Trophoblast cell (in vitro differentiated cells and primary cell): ENCODE measurements at regions not wholly inside any gene's neighbourhood (a gene's known extent, or its start where the extent isn't known, plus 50 kb on each side); places are given as distances from the start of the nearest gene placed in this dataset.

Source experiments
- DNase-seq, 2 donors: peaks; one replicate each; pipeline ENCODE4 v3.0.0-alpha.2; 2016
- H2AFZ ChIP-seq: 2 replicates; pipeline ENCODE4 v1.6.1; 2013; ENCODE audit warnings: low read length, moderate library complexity, mild to moderate bottlenecking; ENCODE audit not compliant: insufficient read depth, poor library complexity
- H2AK5ac ChIP-seq: 2 replicates; pipeline ENCODE4 v1.6.1; 2013; ENCODE audit warnings: mild to moderate bottlenecking, low read length
- H2BK120ac ChIP-seq: 2 replicates; pipeline ENCODE4 v1.6.1; 2013; ENCODE audit warnings: low read length, mild to moderate bottlenecking, moderate library complexity; ENCODE audit not compliant: insufficient read depth, poor library complexity
- H2BK12ac ChIP-seq: 2 replicates; pipeline ENCODE4 v1.6.1; 2013; ENCODE audit warnings: mild to moderate bottlenecking, low read length, moderate library complexity
- H2BK5ac ChIP-seq: 2 replicates; pipeline ENCODE4 v1.6.1; 2013; ENCODE audit warnings: low read length, low read depth, moderate library complexity, mild to moderate bottlenecking; ENCODE audit not compliant: poor library complexity
- H3K14ac ChIP-seq: 2 replicates; pipeline ENCODE4 v1.6.1; 2013; ENCODE audit warnings: mild to moderate bottlenecking, low read length
- H3K18ac ChIP-seq: 2 replicates; pipeline ENCODE4 v1.6.1; 2013; ENCODE audit warnings: mild to moderate bottlenecking, low read length
- H3K23ac ChIP-seq: 2 replicates; pipeline ENCODE4 v1.6.1; 2013; ENCODE audit warnings: low read length
- H3K27ac ChIP-seq: 2 replicates; pipeline ENCODE4 v1.5.1; 2013; ENCODE audit warnings: low read depth, mild to moderate bottlenecking, inconsistent platforms, low read length, moderate library complexity
- H3K27me3 ChIP-seq: 2 replicates; pipeline ENCODE4 v1.6.1; 2013; ENCODE audit warnings: inconsistent platforms, mild to moderate bottlenecking, low read length, moderate library complexity; ENCODE audit not compliant: insufficient read depth
- H3K36me3 ChIP-seq, 2 experiments: 1 replicate in 1 of 2; 2 replicates in 1 of 2; pipeline ENCODE4 v1.6.1; 2013; ENCODE audit warnings: low read length in 2 of 2, mild to moderate bottlenecking in 2 of 2, moderate library complexity in 1 of 2; ENCODE audit not compliant: insufficient read depth in 2 of 2, control insufficient read depth in 1 of 2
- H3K4ac ChIP-seq: 2 replicates; pipeline ENCODE4 v1.6.1; 2013; ENCODE audit warnings: low read depth, mild to moderate bottlenecking, low read length, moderate library complexity
- H3K4me1 ChIP-seq, 2 experiments: 1 replicate in 1 of 2; 2 replicates in 1 of 2; pipeline ENCODE4 v1.6.1; 2013; ENCODE audit warnings: low read length in 2 of 2, mild to moderate bottlenecking in 2 of 2, moderate library complexity in 1 of 2; ENCODE audit not compliant: insufficient read depth in 2 of 2, control insufficient read depth in 1 of 2
- H3K4me2 ChIP-seq: 2 replicates; pipeline ENCODE4 v1.6.1; 2013; ENCODE audit warnings: inconsistent platforms, mild to moderate bottlenecking, low read length, moderate library complexity
- H3K4me3 ChIP-seq: 2 replicates; pipeline ENCODE4 v1.5.1; 2013; ENCODE audit warnings: mild to moderate bottlenecking, low read depth, low read length, inconsistent platforms
- H3K79me1 ChIP-seq: one replicate; pipeline ENCODE4 v1.6.1; 2013; ENCODE audit warnings: low read length
- H3K79me2 ChIP-seq: 2 replicates; pipeline ENCODE4 v1.6.1; 2013; ENCODE audit warnings: low read length, mild to moderate bottlenecking; ENCODE audit not compliant: control insufficient read depth, insufficient read depth, poor library complexity
- H3K9ac ChIP-seq: 2 replicates; pipeline ENCODE4 v1.6.1; 2013; ENCODE audit warnings: mild to moderate bottlenecking, low read length
- H3K9me3 ChIP-seq: 2 replicates; pipeline ENCODE4 v1.6.1; 2013; ENCODE audit warnings: low read depth, mild to moderate bottlenecking, control low read depth, inconsistent platforms, low read length; ENCODE audit not compliant: insufficient read depth
- H4K12ac ChIP-seq: 2 replicates; pipeline ENCODE4 v1.6.1; 2013; ENCODE audit warnings: low read depth, mild to moderate bottlenecking, low read length, moderate library complexity
- H4K8ac ChIP-seq: 2 replicates; pipeline ENCODE4 v1.6.1; 2013; ENCODE audit warnings: low read depth, mild to moderate bottlenecking, low read length, moderate library complexity
- H4K91ac ChIP-seq: one replicate; pipeline ENCODE4 v1.6.1; 2013; ENCODE audit warnings: low read depth, mild to moderate bottlenecking, low read length, moderate library complexity
- WGBS: extraction: QIAGEN DNeasy Blood & Tissue Kit; methylation state at CpG from one replicate; pipeline ENCODE4 v1.1.7; 2013; ENCODE audit warnings: missing lambda C conversion rate; ENCODE audit not compliant: insufficient read length, insufficient coverage; ENCODE audit errors: extremely low coverage; 5-methylcytosine and 5-hydroxymethylcytosine counted together

- Histone ChIP-seq H4K91ac (no peak overlapping the region), H3K27ac (no peak overlapping the region), H2AFZ (no peak overlapping the region), H2BK12ac (no peak overlapping the region), H3K4me2 (no peak overlapping the region), H4K12ac (no peak overlapping the region), H3K23ac (no peak overlapping the region), H2BK120ac (no peak overlapping the region), H4K8ac (no peak overlapping the region), H3K36me3 (no peaks in the 10 kb centered on the region), H2AK5ac (no peak overlapping the region), H3K79me1 (no peaks in the 10 kb centered on the region), H3K4me3 (no peak overlapping the region), H3K14ac (no peak overlapping the region), H3K9ac (no peak overlapping the region), H3K4ac (no peak overlapping the region), H3K79me2 (no peaks in the 10 kb centered on the region), H3K27me3 (no peaks in the 10 kb centered on the region), H3K4me1 (no peaks in the 10 kb centered on the region), H2BK5ac (no peak overlapping the region), H3K9me3 (no peaks in the 10 kb centered on the region), H3K18ac (no peak overlapping the region)
- DNase-seq: no peak
- no CpG with 5 or more reads among the region's 1 CpG for WGBS
Observed at GRCh38 chr12:83476006-83476405, 789.3 kb downstream of the TMTC2 start.

GRCh38 chr12:83474369-83474768 is 787.7 kb downstream of the TMTC2 start:
- no peak overlapping the region for H4K8ac ChIP-seq
- H3K79me1 ChIP-seq: no peaks in the 10 kb centered on the region
- no CpG with 5 or more reads among the region's 2 CpGs for WGBS
- H3K79me2 ChIP-seq: no peaks in the 10 kb centered on the region
- H3K18ac ChIP-seq: no peak overlapping the region
- no peak overlapping the region for H2BK5ac ChIP-seq
- H3K4me3 ChIP-seq: no peak overlapping the region
- no peak overlapping the region for H2BK12ac ChIP-seq
- no peak overlapping the region for H4K12ac ChIP-seq
- no peak overlapping the region for H3K27ac ChIP-seq
- no peaks in the 10 kb centered on the region for H3K27me3 ChIP-seq
- H4K91ac ChIP-seq: no peak overlapping the region
- no peak overlapping the region for H2BK120ac ChIP-seq
- no peak overlapping the region for H3K23ac ChIP-seq
- no peaks in the 10 kb centered on the region for H3K4me1 ChIP-seq
- no peak overlapping the region for H3K9ac ChIP-seq
- H3K14ac ChIP-seq: no peak overlapping the region
- no peaks in the 10 kb centered on the region for H3K36me3 ChIP-seq
- H3K4me2 ChIP-seq: no peak overlapping the region
- H2AK5ac ChIP-seq: no peak overlapping the region
- H2AFZ ChIP-seq: no peak overlapping the region
- H3K9me3 ChIP-seq: no peaks in the 10 kb centered on the region
- no peak for DNase-seq
- H3K4ac ChIP-seq: no peak overlapping the region

GRCh38 chr12:83473408-83474095 is 786.8 kb downstream of the TMTC2 start:
- no peak for DNase-seq
- H3K14ac ChIP-seq: no peak overlapping the region
- H3K27me3 ChIP-seq: no peaks in the 10 kb centered on the region
- H4K8ac ChIP-seq: no peak overlapping the region
- H3K23ac ChIP-seq: no peak overlapping the region
- H4K91ac ChIP-seq: no peak overlapping the region
- no peak overlapping the region for H3K18ac ChIP-seq
- WGBS: no CpG with 5 or more reads among the region's 3 CpGs
- no peak overlapping the region for H2BK120ac ChIP-seq
- no peaks in the 10 kb centered on the region for H3K9me3 ChIP-seq
- no peak overlapping the region for H2AK5ac ChIP-seq
- H3K9ac ChIP-seq: no peak overlapping the region
- no peak overlapping the region for H4K12ac ChIP-seq
- no peaks in the 10 kb centered on the region for H3K36me3 ChIP-seq
- H3K79me1 ChIP-seq: no peaks in the 10 kb centered on the region
- H2BK12ac ChIP-seq: no peak overlapping the region
- H2AFZ ChIP-seq: no peak overlapping the region
- H3K4me2 ChIP-seq: no peak overlapping the region
- no peaks in the 10 kb centered on the region for H3K79me2 ChIP-seq
- no peak overlapping the region for H3K27ac ChIP-seq
- H3K4me3 ChIP-seq: no peak overlapping the region
- H2BK5ac ChIP-seq: no peak overlapping the region
- no peak overlapping the region for H3K4ac ChIP-seq
- no peaks in the 10 kb centered on the region for H3K4me1 ChIP-seq

- Histone ChIP-seq H3K27me3 (no peaks in the 10 kb centered on the region), H3K23ac (no peak overlapping the region), H2AFZ (no peak overlapping the region), H3K4me3 (no peak overlapping the region), H2BK12ac (no peak overlapping the region), H2AK5ac (no peak overlapping the region), H3K4me1 (no peaks in the 10 kb centered on the region), H3K27ac (no peak overlapping the region), H3K79me1 (no peaks in the 10 kb centered on the region), H3K36me3 (no peaks in the 10 kb centered on the region), H3K14ac (no peak overlapping the region), H4K91ac (no peak overlapping the region), H3K9ac (no peak overlapping the region), H3K4ac (no peak overlapping the region), H3K4me2 (no peak overlapping the region), H4K12ac (no peak overlapping the region), H3K9me3 (no peaks in the 10 kb centered on the region), H4K8ac (no peak overlapping the region), H2BK120ac (no peak overlapping the region), H3K18ac (no peak overlapping the region), H2BK5ac (no peak overlapping the region), H3K79me2 (no peaks in the 10 kb centered on the region)
- DNase-seq: no peak
- WGBS: no CpG with 5 or more reads among the region's 3 CpGs
Observed at GRCh38 chr12:83472772-83473171, 786.1 kb downstream of the TMTC2 start.
